Gastrocnemius medialis (tissue), 4 donors: ENCODE measurements at regions not wholly inside any gene's neighbourhood (a gene's known extent, or its start where the extent isn't known, plus 50 kb on each side); places are given as distances from the start of the nearest gene placed in this dataset.

ENCODE experiments used
- ATAC-seq, 2 donors: fragments of 150-250 bp; one replicate each; pipeline ENCODE4 v1.9.1; 2016
- DNase-seq, 2 donors: peaks; one replicate each; pipeline ENCODE4 v3.0.0-alpha.2; 2019
- H3K27ac ChIP-seq, 4 donors: fragments of 200-600 bp; sonication (generic); 1 replicate in 1 of 4; 2 replicates in 3 of 4; pipeline ENCODE4 v1.5.1; 2016 to 2018; ENCODE audit warnings: mild to moderate bottlenecking in 2 of 4, moderate library complexity in 1 of 4
- H3K27me3 ChIP-seq, 3 donors: fragments of 200-600 bp; sonication (generic) in 2 of 3; 1 replicate in 1 of 3; 2 replicates in 2 of 3; pipeline versions ENCODE4 v1.5.1 to v1.6.0; 2016 to 2019; ENCODE audit warnings: mild to moderate bottlenecking in 1 of 3, moderate library complexity in 1 of 3
- H3K36me3 ChIP-seq, 2 donors: fragments of 200-600 bp; sonication (generic) in 1 of 2; one replicate each; pipeline ENCODE4 v1.5.1; 2017 to 2018
- H3K4me1 ChIP-seq, 2 donors: fragments of 200-600 bp; sonication (generic) in 1 of 2; one replicate each; pipeline ENCODE4 v1.5.1; 2016 to 2017; ENCODE audit warnings: mild to moderate bottlenecking in 2 of 2
- H3K4me3 ChIP-seq, 4 donors: fragments of 200-600 bp; sonication (generic) in 3 of 4; 1 replicate in 1 of 4; 2 replicates in 3 of 4; pipeline ENCODE4 v1.5.1; 2016 to 2019; ENCODE audit warnings: mild to moderate bottlenecking in 2 of 4
- H3K9me3 ChIP-seq, 3 donors: fragments of 200-600 bp; sonication (generic) in 2 of 3; 1 replicate in 1 of 3; 2 replicates in 2 of 3; pipeline ENCODE4 v1.5.1; 2016 to 2019
- POLR2A ChIP-seq, 2 donors: fragments of 450-650 bp; IDR thresholded peaks; one replicate each; pipeline ENCODE4 v1.6.1; 2017; ENCODE audit warnings: antibody characterized with exemption in 2 of 2, mild to moderate bottlenecking in 2 of 2, moderate library complexity in 2 of 2
- in situ Hi-C, 4 donors: fragments of 200-750 bp; cut with MboI; loops; one replicate each; pipeline versions ENCODE4 v1.15.0 to v1.8.0; 2017; ENCODE audit warnings: low sequenced_read_pairs in 4 of 4
- intact Hi-C: fragments of 100-400 bp; cut with DNase I; formaldehyde crosslinking; loops from one replicate; pipeline ENCODE4 v1.15.1; 2023; ENCODE audit warnings: low total_unique reads
- TF ChIP-seq, protein P1 (sequence below), 5 experiments: fragments of 450-650 bp in 3 of 5; fragments of 200-600 bp in 2 of 5; sonication (generic) in 2 of 5; IDR thresholded peaks in 4 of 5; conservative IDR thresholded peaks in 1 of 5; 1 replicate in 4 of 5; 2 replicates in 1 of 5; pipeline ENCODE4 v1.5.1; 2016 to 2019; ENCODE audit warnings: antibody characterized with exemption in 5 of 5, mild to moderate bottlenecking in 3 of 5, moderate library complexity in 3 of 5

DNA sequence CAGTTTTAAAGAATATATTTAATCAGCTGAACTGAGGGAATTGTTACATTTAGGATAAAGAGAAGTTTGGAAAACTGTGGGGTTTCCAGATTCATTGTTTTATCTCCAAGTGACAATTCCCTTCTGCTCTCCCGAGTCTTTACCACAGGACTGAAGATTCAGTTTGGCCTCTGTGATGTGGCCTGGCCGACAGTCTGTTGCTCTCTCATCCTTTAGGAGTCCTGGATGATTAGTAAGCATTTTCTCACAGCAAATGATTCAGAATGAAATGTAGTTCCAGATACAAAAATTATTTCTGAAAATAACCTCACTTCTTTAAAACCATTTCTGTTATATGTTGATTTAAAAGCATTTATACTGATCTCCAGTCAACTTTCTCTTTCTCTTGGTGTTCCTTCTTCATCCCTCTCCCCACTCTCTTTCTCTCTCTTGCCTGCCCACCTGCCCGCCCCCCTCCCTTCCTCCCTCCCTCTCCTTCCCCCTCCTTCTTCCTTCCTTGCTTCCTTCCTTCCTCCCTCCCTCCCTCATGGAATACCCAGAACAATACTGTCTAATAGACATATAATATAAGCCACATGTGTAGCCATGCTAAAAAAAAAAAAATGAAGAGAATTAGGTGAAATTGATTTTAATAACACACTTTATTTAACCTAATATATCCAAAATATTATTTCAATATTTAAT, 254.9 kb downstream of the PRL start:
- Histone ChIP-seq H3K4me1 (peaks cover 20 to 26% of the 10 kb centered on the region in 2 donors), H3K27ac (peak overlapping the region in 1 of 4 donors; percentile 73), H3K4me3 (no peak overlapping the region), H3K9me3 (no peaks in the 10 kb centered on the region), H3K27me3 (no peaks in the 10 kb centered on the region), H3K36me3 (no peaks in the 10 kb centered on the region)
- ATAC-seq: no peak
- in situ Hi-C loops (no loop called here), intact Hi-C loops (loop anchor here (2.0 to 5.0 kb wide), 2 partner anchors 91 to 105 kb away; no protein-coding TSS in a partner anchor)
- TF ChIP-seq POLR2A (IDR thresholded peaks at IDR 0.05): no peak
- TF ChIP-seq, protein P1, sequence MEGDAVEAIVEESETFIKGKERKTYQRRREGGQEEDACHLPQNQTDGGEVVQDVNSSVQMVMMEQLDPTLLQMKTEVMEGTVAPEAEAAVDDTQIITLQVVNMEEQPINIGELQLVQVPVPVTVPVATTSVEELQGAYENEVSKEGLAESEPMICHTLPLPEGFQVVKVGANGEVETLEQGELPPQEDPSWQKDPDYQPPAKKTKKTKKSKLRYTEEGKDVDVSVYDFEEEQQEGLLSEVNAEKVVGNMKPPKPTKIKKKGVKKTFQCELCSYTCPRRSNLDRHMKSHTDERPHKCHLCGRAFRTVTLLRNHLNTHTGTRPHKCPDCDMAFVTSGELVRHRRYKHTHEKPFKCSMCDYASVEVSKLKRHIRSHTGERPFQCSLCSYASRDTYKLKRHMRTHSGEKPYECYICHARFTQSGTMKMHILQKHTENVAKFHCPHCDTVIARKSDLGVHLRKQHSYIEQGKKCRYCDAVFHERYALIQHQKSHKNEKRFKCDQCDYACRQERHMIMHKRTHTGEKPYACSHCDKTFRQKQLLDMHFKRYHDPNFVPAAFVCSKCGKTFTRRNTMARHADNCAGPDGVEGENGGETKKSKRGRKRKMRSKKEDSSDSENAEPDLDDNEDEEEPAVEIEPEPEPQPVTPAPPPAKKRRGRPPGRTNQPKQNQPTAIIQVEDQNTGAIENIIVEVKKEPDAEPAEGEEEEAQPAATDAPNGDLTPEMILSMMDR (IDR thresholded peaks at IDR 0.05 in 4 of 5, conservative IDR thresholded peaks at IDR 0.05 in 1 of 5): no peak
- no peak for DNase-seq

DNA sequence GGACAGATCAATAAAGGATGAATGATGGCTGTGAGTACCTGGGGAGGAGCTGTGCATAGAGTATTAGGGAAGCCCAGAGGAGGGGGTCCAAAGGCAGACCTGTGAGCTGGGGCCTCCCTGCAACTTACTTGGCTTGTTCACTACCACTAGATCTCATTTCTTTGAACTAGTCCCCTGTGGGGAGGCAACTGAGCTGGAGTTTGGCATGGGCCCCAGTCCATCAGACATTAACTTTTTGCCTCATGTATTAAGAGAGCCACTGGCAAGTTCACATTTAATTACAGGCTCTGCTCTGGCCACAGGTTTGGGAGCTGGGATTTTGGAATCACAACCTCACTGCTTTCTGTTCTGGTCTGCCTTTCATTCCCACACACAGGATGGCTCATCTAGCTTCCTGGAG, 254.1 kb downstream of the PRL start:
- ATAC-seq: peak; percentile 8 to 10
- no peak overlapping the region for H3K4me3 ChIP-seq
- no peaks in the 10 kb centered on the region for H3K27me3 ChIP-seq
- H3K36me3 ChIP-seq: no peaks in the 10 kb centered on the region
- peak overlapping the region; percentile 66 to 73 (median 68) for H3K27ac ChIP-seq
- in situ Hi-C loops (no loop called here), intact Hi-C loops (loop anchor here (2.0 to 5.0 kb wide), 2 partner anchors 90 to 105 kb away; no protein-coding TSS in a partner anchor)
- peaks cover 20 to 26% of the 10 kb centered on the region in 2 donors for H3K4me1 ChIP-seq
- TF ChIP-seq, protein P1 (IDR thresholded peaks at IDR 0.05 in 4 of 5, conservative IDR thresholded peaks at IDR 0.05 in 1 of 5): no peak
- no peak for TF ChIP-seq POLR2A (IDR thresholded peaks at IDR 0.05)
- DNase-seq: no peak
- H3K9me3 ChIP-seq: no peaks in the 10 kb centered on the region

DNA sequence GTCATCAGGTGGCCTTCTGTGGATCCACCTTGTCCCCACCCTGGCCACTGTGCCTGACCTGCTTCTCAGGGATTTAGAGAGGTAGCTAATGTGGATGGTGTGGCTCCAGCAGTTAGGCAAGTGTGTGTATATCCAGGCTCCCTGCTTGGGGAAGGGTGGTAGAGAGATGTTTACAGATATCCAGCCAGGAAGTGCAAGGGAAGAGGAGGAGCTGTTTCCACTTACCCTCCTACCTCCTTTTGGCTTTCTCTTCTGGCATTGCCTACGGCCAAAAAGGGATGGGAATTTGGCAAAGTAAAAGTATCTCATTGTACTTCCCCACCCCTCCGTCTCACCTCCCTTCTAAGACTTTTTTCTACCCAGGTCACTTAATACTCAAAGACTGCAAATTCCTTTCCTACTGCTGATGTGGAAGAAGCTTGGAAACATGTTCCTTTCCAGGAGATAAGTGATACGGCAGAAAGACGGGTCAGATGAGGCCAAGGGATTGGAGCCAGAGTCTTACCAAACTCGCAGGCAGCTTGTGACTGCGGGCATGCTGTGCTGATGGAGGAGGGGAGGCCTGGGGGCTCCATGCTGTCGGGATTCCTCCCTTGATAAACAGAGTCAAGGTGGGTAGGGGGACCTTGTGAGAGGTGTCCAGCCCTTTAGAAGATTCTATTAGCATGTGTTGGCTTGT, 253.4 kb downstream of the PRL start:
- intact Hi-C loops: loop anchor here (2.0 to 5.0 kb wide), 2 partner anchors 89 to 104 kb away; no protein-coding TSS in a partner anchor
- H3K4me3 ChIP-seq: peak overlapping the region in 3 of 4 donors; percentile 11 to 32 (median 32)

DNA sequence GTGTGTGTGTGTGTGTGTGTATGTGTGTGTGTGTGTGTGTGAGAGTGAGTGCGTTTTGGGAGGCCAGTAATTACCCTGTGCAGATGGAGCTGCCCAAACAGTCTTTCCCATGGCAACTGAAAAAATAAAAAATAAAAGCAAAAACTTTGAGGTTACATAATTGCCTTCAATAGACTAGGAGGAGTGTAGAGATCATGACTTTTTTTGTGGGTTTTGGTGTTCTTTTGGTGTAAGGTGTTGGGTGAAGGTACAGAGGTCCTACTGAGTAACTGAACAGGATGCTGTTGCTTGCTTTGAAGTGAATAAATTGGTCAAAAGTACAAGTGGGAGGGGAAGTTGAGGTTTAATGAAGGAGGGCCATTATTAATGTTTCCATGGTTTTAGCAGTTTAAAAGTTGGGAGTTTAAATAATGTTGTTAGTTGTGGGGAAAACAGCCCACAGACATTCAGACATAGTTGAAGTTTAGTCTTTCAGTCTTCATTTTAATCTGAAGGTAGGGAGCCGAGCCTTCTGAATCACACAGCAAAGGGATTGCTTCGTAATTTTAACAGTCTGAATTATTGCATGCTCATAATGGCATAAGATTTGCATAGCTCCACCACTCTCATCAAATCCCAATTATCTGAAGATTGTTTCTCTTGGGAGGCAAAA, 251.4 kb downstream of the PRL start:
- no peaks in the 10 kb centered on the region for H3K36me3 ChIP-seq
- H3K4me1 ChIP-seq: peaks cover 20 to 26% of the 10 kb centered on the region in 2 donors
- no peak overlapping the region for H3K27ac ChIP-seq
- H3K4me3 ChIP-seq: no peak overlapping the region
- no peaks in the 10 kb centered on the region for H3K27me3 ChIP-seq
- TF ChIP-seq, protein P1 (IDR thresholded peaks at IDR 0.05 in 4 of 5, conservative IDR thresholded peaks at IDR 0.05 in 1 of 5): no peak
- TF ChIP-seq POLR2A (IDR thresholded peaks at IDR 0.05): no peak
- H3K9me3 ChIP-seq: no peaks in the 10 kb centered on the region
- intact Hi-C loops (no loop called here), in situ Hi-C loops (no loop called here)
- DNase-seq (no peak), ATAC-seq (no peak)

More for the DNA sequence above, 253.4 kb downstream of the PRL start:
- peaks cover 20 to 26% of the 10 kb centered on the region in 2 donors for H3K4me1 ChIP-seq
- H3K36me3 ChIP-seq: no peaks in the 10 kb centered on the region
- no peaks in the 10 kb centered on the region for H3K9me3 ChIP-seq
- ATAC-seq: peak; percentile 91 to 95
- in situ Hi-C loops: no loop called here
- no peak for TF ChIP-seq POLR2A (IDR thresholded peaks at IDR 0.05)
- TF ChIP-seq, protein P1 (IDR thresholded peaks at IDR 0.05 in 4 of 5, conservative IDR thresholded peaks at IDR 0.05 in 1 of 5): no peak
- DNase-seq: peak; percentile 44 to 80
- peak overlapping the region; percentile 66 to 73 (median 68) for H3K27ac ChIP-seq
- H3K27me3 ChIP-seq: no peaks in the 10 kb centered on the region
